ENCODE measurements at regions not wholly inside any gene's neighbourhood (a gene's known extent, or its start where the extent isn't known, plus 50 kb on each side); places are given as distances from the start of the nearest gene placed in this dataset.
A peak's percentile ranks its signal among the peaks of the same experiment; 100 is the strongest.

DNA sequence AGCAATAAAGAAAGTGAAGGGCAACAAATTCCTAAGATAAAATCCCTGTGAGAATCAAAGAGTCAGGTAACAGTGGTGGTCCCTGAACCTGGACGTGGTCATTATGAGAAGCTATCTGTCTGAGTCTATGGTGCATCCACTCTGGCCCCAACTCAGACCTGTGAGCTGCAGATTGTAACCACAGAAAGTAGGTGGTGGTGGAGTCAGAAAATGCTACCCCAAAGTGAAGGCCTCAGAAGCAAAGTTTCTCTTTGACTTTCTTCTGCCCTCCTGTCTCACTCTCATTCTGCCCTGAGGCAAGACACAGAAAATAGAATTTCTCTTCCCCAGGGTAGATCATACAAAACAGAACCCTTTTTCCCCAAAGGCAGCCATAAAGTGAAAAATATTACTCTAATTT, 84.1 kb upstream of the NEIL3 start:
- TF ChIP-seq, protein P1, sequence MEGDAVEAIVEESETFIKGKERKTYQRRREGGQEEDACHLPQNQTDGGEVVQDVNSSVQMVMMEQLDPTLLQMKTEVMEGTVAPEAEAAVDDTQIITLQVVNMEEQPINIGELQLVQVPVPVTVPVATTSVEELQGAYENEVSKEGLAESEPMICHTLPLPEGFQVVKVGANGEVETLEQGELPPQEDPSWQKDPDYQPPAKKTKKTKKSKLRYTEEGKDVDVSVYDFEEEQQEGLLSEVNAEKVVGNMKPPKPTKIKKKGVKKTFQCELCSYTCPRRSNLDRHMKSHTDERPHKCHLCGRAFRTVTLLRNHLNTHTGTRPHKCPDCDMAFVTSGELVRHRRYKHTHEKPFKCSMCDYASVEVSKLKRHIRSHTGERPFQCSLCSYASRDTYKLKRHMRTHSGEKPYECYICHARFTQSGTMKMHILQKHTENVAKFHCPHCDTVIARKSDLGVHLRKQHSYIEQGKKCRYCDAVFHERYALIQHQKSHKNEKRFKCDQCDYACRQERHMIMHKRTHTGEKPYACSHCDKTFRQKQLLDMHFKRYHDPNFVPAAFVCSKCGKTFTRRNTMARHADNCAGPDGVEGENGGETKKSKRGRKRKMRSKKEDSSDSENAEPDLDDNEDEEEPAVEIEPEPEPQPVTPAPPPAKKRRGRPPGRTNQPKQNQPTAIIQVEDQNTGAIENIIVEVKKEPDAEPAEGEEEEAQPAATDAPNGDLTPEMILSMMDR (IDR thresholded peaks at IDR 0.05; ENCODE audit: control insufficient read depth, extremely low read depth, insufficient read depth), result no peak
- H3K4me3 ChIP-seq (ENCODE audit: low read depth, low read length), result no peak overlapping the region
- no peak for DNase-seq (ENCODE audit: low read depth)

DNA sequence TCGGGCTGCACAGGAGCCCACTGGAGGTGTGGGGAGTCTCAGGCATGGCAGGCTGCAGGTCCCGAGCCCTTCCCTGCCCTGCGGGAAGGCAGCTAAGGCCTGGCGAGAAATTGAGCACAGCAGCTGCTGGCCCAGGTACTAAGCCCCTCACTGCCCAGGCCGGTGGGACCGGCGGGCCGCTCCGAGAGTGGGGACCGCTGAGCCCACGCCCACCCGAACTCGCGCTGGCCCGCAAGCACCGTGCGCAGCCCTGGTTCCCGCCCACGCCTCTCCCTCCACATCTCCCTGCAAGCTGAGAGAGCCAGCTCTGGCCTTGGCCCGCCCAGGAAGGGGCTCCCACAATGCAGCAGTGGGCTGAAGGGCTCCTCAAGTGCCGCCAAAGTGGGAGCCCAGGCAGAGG, 82.0 kb upstream of the NEIL3 start:
- TF ChIP-seq, protein P1 (IDR thresholded peaks at IDR 0.05; ENCODE audit: control insufficient read depth, extremely low read depth, insufficient read depth), result no peak
- no peak overlapping the region for H3K4me3 ChIP-seq (ENCODE audit: low read depth, low read length)
- no peak for DNase-seq (ENCODE audit: low read depth)

DNA sequence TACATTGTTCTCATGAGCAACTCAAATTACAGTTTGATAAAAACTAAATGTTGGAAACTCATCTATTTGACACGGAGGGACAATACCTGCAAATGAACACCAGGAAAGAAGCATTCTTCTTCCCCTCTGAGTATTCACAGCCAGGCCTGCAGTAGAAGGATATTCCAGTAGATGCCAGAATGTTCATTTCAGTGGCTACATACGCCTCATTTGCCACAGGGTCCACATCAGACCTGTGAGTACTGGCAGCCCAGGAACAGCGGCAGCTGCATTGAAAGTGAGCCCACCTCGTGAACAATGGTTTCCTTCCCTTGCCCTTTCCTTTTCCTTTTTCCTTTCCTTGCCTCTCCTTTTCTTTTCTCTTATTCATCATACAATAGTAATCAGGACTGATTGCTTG, 81.1 kb upstream of the NEIL3 start:
- DNase-seq (ENCODE audit: low read depth), result no peak
- TF ChIP-seq, protein P1 (IDR thresholded peaks at IDR 0.05; ENCODE audit: control insufficient read depth, extremely low read depth, insufficient read depth), result no peak
- H3K4me3 ChIP-seq (ENCODE audit: low read depth, low read length), result no peak overlapping the region

DNA sequence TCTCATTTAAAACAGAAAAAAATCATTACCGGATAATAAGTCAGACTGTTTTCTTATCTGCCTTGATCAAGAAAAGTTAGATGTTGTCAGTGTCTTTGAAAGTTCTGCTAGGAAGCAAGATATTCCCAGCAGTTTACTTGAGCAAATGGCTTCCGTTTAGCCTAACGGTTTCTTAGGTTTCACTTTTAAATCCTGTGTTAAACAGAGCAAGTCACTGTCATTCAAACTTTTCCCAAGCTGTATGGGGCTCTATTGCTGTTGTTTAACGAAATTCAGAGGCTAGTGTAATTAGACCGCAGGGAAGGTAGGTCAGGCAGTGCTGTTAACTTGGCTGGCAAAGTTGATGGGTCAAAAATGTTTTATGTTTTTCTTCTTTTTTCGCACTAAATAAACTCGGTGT, 80.3 kb upstream of the NEIL3 start:
- no peak for DNase-seq (ENCODE audit: low read depth)
- TF ChIP-seq, protein P1 (IDR thresholded peaks at IDR 0.05; ENCODE audit: control insufficient read depth, extremely low read depth, insufficient read depth), result no peak
- H3K4me3 ChIP-seq (ENCODE audit: low read depth, low read length), result peak overlapping the region; percentile 28; the same call in 1 of the 2 replicates

DNA sequence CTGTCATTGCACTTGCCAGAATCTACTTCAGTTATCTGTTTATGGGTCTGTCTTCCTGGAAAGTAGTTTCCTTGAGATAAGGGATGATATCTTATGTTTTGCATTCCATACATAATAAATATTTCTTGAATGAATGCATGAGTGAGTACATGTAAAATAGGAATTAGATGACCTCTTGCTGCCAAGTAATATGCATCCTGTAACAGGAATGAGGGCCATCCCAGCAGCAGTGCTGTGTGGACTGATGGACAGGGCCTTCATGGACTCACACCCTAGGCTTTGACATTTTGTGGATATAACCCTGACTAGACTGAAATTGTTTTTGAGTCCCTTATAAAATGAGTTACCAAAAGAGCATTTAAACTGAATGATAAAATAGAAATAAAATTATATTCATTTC, 77.2 kb upstream of the NEIL3 start:
- TF ChIP-seq, protein P1 (IDR thresholded peaks at IDR 0.05; ENCODE audit: control insufficient read depth, extremely low read depth, insufficient read depth), result no peak
- DNase-seq (ENCODE audit: low read depth), result no peak

DNA sequence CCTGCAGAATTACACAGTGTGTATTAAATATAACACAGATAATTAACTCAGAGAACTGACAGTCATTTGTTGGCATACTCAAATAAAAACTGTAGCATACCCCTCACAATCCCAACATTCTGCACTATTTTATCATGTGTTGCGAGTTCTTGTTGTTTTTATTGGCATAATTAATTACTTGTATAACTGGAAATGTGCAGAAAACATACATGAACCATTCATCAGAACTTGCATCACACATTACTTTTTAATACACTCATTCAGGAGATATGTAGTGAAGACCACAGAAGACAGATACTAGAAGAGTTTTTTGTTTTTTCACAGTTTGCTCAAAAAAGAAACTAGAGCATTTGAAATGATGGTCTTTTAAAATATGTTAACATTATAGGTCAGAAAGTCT, 74.6 kb upstream of the NEIL3 start:
- no peak for DNase-seq (ENCODE audit: low read depth)
- no peak overlapping the region for H3K4me3 ChIP-seq (ENCODE audit: low read depth, low read length)
- TF ChIP-seq, protein P1 (IDR thresholded peaks at IDR 0.05; ENCODE audit: control insufficient read depth, extremely low read depth, insufficient read depth), result no peak

More for the DNA sequence above, 77.2 kb upstream of the NEIL3 start:
- no peak overlapping the region for H3K4me3 ChIP-seq (ENCODE audit: low read depth, low read length)

DNA sequence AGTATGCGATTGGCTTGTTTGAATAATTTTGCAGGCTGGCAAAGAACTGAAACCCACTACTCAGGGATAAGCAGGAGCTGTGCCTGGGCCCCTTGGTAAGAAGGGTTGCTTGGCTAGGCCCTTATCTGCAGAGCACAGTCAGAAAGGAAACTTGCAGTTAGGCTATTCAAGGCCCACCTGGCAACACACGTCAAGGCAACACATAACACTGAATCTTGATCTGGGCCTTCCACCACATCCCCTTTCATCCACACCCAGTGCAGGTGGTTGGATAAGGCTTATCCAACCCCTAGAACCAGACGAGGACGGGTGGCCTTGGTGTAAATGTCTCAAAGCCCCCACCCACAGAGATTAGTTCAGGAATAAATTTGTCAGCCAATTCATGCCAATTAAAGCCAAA, 72.8 kb upstream of the NEIL3 start:
- H3K4me3 ChIP-seq (ENCODE audit: low read depth, low read length), result no peak overlapping the region
- DNase-seq (ENCODE audit: low read depth), result no peak
- TF ChIP-seq, protein P1 (IDR thresholded peaks at IDR 0.05; ENCODE audit: control insufficient read depth, extremely low read depth, insufficient read depth), result no peak
